Kidney (tissue), 13 donors: ENCODE measurements at regions not wholly inside any gene's neighbourhood (a gene's known extent, or its start where the extent isn't known, plus 50 kb on each side); places are given as distances from the start of the nearest gene placed in this dataset.

Experiments
- DNase-seq, 5 donors: peaks; one replicate each; pipeline ENCODE4 v3.0.0-alpha.2; 2013 to 2020
- FAIRE-seq: peaks from 2 replicates; lab custom pipeline; 2012; peaks lifted over from hg19 to GRCh38; lab: Jason Lieb, UNC
- H3K27ac ChIP-seq, 2 donors: one replicate each; pipeline ENCODE4 v1.7.0; 2013; ENCODE audit warnings: low read depth in 2 of 2, low read length in 2 of 2, inconsistent platforms in 1 of 2
- H3K27me3 ChIP-seq: one replicate; pipeline ENCODE4 v1.7.1; 2013; ENCODE audit warnings: low read length, inconsistent platforms; ENCODE audit not compliant: control insufficient read depth, insufficient read depth
- H3K36me3 ChIP-seq, 3 donors: one replicate each; pipeline versions ENCODE4 v1.7.0 to v1.7.1; 2013; ENCODE audit warnings: low read length in 3 of 3, control low read depth in 1 of 3, inconsistent platforms in 1 of 3; ENCODE audit not compliant: insufficient read depth in 3 of 3, control insufficient read depth in 2 of 3
- H3K4me1 ChIP-seq, 3 donors: one replicate each; pipeline versions ENCODE4 v1.7.0 to v1.7.1; 2013; ENCODE audit warnings: low read length in 3 of 3, inconsistent platforms in 1 of 3, low read depth in 1 of 3; ENCODE audit not compliant: control insufficient read depth in 2 of 3, insufficient read depth in 2 of 3
- H3K4me3 ChIP-seq, 3 donors: one replicate each; pipeline versions ENCODE4 v1.7.0 to v1.8.1; 2013; ENCODE audit warnings: low read length in 3 of 3, control low read depth in 1 of 3, inconsistent platforms in 1 of 3
- H3K9ac ChIP-seq, 3 donors: one replicate each; pipeline versions ENCODE4 v1.7.0 to v1.7.1; 2013; ENCODE audit warnings: low read length in 3 of 3, control low read depth in 1 of 3, inconsistent platforms in 1 of 3
- H3K9me3 ChIP-seq, 3 donors: one replicate each; pipeline versions ENCODE4 v1.7.0 to v1.7.1; 2013; ENCODE audit warnings: low read length in 3 of 3, control low read depth in 1 of 3, inconsistent platforms in 1 of 3; ENCODE audit not compliant: control insufficient read depth in 2 of 3, insufficient read depth in 1 of 3
- CTCF ChIP-seq: IDR thresholded peaks from 3 replicates; pipeline ENCODE4 v1.5.1; 2012; ENCODE audit warnings: mild to moderate bottlenecking, moderate library complexity, borderline replicate concordance; ENCODE audit not compliant: insufficient read depth; ENCODE audit errors: extremely low read depth
- intact Hi-C: fragments of 100-400 bp; cut with DNase I; formaldehyde crosslinking; loops from one replicate; pipeline ENCODE4 v1.11.1; 2022
- donor health status: control.
- donor health status: control.
- donor health status: control.
- donor health status: control.
- donor health status: control.
- donor health status: DM: yes; HTN: yes; CAD: no.
- donor health status: Normal renal cell carcinoma (clear cell type).

- intact Hi-C loops, result no loop called here
Measured at GRCh38 chr7:114766041-114766356, 155.9 kb upstream of the MDFIC start.

GRCh38 chr7:114777288-114777687 is 144.6 kb upstream of the MDFIC start:
- no peaks in the 10 kb centered on the region for H3K36me3 ChIP-seq
- TF ChIP-seq CTCF, result no peak
- intact Hi-C loops, result no loop called here
- no peaks in the 10 kb centered on the region for H3K27me3 ChIP-seq
- H3K9ac ChIP-seq, result no peak overlapping the region
- no peak for FAIRE-seq
- DNase-seq, result no peak
- no peaks in the 10 kb centered on the region for H3K9me3 ChIP-seq
- no peak overlapping the region for H3K27ac ChIP-seq
- H3K4me1 ChIP-seq, result no peaks in the 10 kb centered on the region
- H3K4me3 ChIP-seq, result no peak overlapping the region

More at GRCh38 chr7:114766041-114766356, 155.9 kb upstream of the MDFIC start:
- FAIRE-seq (no peak), DNase-seq (no peak)
- no peak for TF ChIP-seq CTCF
- Histone ChIP-seq H3K9me3 (no peaks in the 10 kb centered on the region), H3K27me3 (no peaks in the 10 kb centered on the region), H3K36me3 (no peaks in the 10 kb centered on the region), H3K27ac (no peak overlapping the region), H3K4me3 (no peak overlapping the region), H3K9ac (no peak overlapping the region), H3K4me1 (no peaks in the 10 kb centered on the region)

- no peaks in the 10 kb centered on the region for H3K4me1 ChIP-seq
- DNase-seq, result no peak
- no peak for TF ChIP-seq CTCF
- no peak overlapping the region for H3K27ac ChIP-seq
- H3K9me3 ChIP-seq, result no peaks in the 10 kb centered on the region
- no peak overlapping the region for H3K9ac ChIP-seq
- H3K27me3 ChIP-seq, result no peaks in the 10 kb centered on the region
- no peaks in the 10 kb centered on the region for H3K36me3 ChIP-seq
- FAIRE-seq, result no peak
- intact Hi-C loops, result no loop called here
- no peak overlapping the region for H3K4me3 ChIP-seq
Measured at GRCh38 chr7:114783508-114783907, 138.4 kb upstream of the MDFIC start.

GRCh38 chr7:114784177-114784576 is 137.7 kb upstream of the MDFIC start:
- TF ChIP-seq CTCF, result no peak
- H3K36me3 ChIP-seq, result no peaks in the 10 kb centered on the region
- H3K9ac ChIP-seq, result no peak overlapping the region
- H3K27me3 ChIP-seq, result no peaks in the 10 kb centered on the region
- FAIRE-seq, result no peak
- no peak overlapping the region for H3K4me3 ChIP-seq
- H3K27ac ChIP-seq, result no peak overlapping the region
- no peaks in the 10 kb centered on the region for H3K4me1 ChIP-seq
- H3K9me3 ChIP-seq, result no peaks in the 10 kb centered on the region
- intact Hi-C loops, result no loop called here
- no peak for DNase-seq
